ENCODE measurements at regions not wholly inside any gene's neighbourhood (a gene's known extent, or its start where the extent isn't known, plus 50 kb on each side); places are given as distances from the start of the nearest gene placed in this dataset.
"Not testable (repeated sequence)": the region's sequence is repeated elsewhere in the genome, so short reads cannot be mapped to it uniquely, and the experiment has no call there.

DNA sequence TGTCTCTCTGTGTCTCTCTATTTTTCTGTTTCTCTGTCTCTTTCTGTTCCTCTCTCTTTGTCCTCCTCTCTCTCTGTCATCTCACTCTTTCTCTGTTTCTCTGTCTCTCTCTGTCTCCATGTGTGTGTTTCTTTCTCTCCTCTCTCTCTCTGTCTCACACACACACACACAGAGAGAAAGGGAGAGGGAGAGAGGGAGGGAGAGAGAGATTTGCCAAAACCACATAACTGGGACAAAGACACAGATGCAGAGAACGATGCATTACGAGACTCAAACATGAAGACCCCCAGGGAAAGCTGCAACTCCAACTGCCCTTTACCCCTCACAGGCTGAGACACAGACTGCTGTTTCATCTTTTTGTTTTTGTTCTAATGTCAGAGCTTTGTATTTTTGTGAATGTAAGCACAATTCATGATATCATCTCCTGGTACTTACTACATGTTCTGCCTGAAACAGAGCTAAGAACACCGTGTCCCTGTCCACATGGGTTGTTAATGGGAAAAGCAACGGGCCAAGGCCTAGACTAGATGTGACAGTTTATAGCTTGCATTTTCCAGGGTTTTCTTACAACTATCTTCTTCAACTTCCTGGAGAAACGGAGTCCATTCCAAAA, 177.1 kb upstream of the ARID1B start:
- DNase-seq, result no peak

DNA sequence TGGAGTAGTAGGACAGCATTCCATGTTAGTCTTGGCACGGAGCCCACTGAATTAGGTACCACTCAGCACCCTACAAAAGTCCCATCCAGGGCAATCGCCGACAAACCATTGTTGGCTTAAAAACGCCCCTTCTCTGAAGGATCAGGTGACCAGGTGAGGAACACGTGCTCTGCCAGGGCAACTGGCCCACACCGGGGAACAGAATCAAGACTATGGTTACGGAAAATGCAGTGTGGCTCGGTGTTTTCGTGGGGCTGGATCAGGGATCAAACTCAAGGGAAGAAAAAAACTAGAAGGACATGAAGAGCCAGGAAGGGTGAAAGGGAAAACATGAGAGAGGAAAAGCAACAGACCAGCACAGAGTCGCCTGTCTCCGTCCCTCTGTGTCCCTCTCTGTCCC, 177.8 kb upstream of the ARID1B start:
- no peak for DNase-seq

GRCh38 chr6:156598855-156599180, 178.4 kb upstream of the ARID1B start:
- DNase-seq, result no peak

DNA sequence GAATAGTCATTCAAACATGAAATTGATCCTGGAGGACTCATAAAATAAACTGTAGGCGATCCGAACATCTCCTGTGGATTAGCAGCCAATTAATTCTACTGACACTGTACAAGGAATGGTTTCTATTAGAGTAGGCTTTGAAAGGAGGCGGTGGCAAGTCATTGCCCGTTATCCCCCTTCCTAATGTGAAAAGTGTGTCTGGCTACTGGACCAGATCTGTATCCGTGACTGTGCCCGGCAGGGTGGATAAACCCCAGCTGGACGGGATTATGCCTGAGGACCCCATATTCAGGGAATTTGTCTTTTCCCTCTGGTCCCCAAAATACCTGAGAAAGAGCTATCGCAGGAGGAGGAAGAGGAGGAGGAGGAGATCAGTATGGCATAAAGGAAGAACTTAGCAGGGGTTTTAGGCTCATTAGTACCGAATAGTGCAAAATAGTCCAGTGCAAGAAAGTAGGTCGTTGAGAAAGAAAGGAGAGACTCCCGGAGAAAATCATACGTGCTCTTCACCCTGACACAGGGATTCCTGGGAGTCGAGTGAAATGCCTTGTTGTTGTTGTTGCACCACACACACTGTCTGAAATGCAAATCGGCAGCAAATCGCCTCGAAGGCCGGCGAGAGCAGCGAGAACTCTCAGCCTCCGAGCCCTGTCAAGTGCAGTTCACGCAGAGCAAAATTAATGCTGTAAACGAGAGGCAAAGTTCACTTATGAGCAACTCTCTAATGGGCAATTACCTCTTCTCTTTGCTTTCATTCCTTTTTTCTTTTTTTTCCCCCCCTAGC, 178.9 kb upstream of the ARID1B start:
- no peak for DNase-seq

GRCh38 chr6:156597095-156597494, 180.1 kb upstream of the ARID1B start:
- no peak for DNase-seq

DNA sequence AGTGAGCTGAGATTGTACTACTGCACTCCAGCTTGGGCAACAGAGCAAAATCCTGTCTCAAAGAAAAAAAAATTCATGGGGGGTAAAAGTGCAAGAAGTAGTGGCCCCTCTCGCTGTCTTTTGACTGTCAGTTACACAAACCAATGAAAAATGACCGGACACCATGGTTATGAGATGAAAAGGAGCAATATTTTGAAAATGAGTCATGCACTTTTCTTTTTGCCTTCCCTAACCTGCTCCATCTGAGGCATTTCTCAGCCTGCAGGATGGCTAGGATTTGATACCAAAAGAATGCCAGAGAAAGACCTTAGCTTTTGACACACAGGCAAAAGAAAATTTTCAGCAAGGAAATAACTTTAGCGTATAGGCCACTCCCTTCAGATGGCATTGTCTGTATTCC, 181.7 kb upstream of the ARID1B start:
- no peak for DNase-seq

GRCh38 chr6:156593893-156594292, 183.3 kb upstream of the ARID1B start:
- no peak for DNase-seq

GRCh38 chr6:156593127-156593526, 184.1 kb upstream of the ARID1B start:
- no peak for DNase-seq

GRCh38 chr6:156590482-156590881, 186.7 kb upstream of the ARID1B start:
- DNase-seq, result no peak

DNA sequence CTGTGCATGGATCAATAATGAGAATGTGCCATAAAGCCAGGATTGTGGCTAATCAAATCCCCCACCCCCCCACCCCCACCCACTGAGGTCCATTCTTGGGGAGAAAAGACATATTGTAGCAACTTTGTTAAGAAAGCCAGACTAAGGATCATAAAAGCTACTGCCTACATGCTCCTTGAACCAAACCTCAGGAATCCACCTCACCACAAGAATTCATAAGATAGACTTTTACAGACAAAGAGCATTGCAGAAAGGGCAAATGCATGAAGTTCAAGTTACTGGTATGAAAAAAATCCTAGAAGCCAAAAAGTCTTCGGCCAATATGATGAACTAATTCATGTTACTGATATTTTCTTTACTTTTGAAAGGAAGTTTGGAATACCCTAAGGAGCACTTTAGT, 187.9 kb upstream of the ARID1B start:
- DNase-seq, result no peak

DNA sequence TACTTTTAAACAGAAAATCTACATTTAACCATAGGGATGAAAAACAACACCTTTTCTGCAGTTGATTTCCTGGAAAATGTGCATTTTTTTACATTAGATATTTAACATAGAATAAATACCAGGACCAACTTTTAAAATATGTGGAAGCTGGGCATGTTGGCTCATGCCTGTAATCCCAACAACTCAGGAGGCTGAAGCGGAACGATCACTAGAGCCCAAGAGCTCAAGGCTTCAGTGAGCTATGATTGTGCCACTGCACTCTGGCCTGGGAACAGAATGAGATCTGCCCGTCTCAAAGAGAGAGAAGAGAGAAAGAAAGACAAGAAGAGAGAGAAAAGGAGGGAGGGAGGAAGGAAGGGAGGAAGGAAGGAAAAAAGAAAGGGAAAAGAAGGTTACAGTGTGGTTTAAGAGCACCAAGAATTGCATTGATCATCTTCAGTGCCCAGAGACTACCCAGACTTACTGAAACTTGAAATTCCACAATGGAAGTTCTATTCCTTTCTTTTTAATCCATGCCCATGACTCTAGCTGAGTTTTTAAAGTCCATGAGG, 189.4 kb upstream of the ARID1B start:
- DNase-seq, result no peak

GRCh38 chr6:156587071-156587470, 190.1 kb upstream of the ARID1B start:
- no peak for DNase-seq

GRCh38 chr6:156585859-156586258, 191.3 kb upstream of the ARID1B start:
- no peak for DNase-seq

DNA sequence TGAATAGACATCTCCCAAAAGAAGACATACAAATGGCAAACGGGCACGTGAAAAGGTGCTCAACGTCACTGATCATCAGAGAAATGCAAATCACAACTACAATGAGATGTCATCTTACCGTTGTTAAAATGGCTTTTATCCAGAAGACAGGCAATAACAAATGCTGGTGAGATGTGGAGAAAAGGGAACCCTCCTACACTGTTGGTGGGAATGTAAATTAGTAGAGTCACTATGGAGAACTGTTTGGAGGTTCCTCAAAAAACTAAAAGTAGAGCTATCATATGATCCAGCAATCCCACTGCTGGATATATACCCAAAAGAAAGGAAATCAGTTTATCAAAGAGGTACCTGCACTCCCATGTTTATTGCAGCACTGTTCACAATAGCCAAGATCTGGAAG, 193.1 kb upstream of the ARID1B start:
- DNase-seq, result not testable (repeated sequence)

DNA sequence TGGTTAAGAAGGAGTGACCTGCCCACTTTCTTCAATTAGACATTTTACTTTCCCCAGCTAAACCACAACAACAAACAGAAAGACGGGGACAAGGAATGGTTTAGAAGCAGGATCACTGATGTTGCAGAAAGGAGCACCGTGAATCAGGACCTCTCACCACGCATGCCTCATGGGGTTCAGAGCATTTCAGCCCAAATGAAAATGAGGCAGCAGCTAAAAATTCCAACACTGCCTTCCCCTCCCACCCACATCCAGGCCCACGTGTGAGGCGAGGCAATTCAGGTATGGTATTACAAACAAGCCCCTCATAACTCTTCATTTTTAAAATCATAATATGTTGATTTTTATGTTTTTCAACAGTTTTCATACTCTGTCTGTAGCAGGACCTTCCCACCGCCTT, 194.1 kb upstream of the ARID1B start:
- DNase-seq, result no peak

DNA sequence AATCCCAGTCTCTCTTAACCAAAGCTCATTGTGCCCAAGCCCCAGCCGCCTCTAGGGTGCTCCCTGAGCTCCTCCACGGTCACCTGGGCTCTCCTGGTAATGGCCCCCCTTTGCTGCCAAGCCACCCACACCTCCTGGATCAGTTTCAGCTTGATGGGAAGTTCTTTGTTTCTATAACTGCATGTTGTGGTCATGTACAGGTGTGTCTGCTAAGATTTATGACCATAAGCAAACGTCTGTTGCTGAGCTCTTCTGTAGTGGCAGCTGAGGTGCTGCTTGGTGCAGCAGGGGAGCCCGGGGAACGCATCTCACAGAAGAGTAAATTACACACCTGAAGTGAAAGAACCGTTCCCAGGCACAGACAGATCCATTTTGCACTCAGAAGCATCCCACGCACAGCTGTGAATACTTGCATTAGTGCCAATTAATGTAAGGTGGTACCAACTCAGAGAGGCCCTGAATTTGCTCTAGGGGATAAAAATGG, 194.6 kb upstream of the ARID1B start:
- no peak for DNase-seq

- DNase-seq, result no peak
These were observed 197.6 kb upstream of the ARID1B start for GRCh38 chr6:156579564-156579963.

- no peak for DNase-seq
These were observed 199.4 kb upstream of the ARID1B start for GRCh38 chr6:156577749-156578148.

- no peak for DNase-seq
These were observed 201.8 kb upstream of the ARID1B start for GRCh38 chr6:156575361-156575760.

GRCh38 chr6:156564807-156565149, 212.4 kb upstream of the ARID1B start:
- DNase-seq, result no peak

- DNase-seq, result no peak
These were observed 212.9 kb upstream of the ARID1B start for GRCh38 chr6:156564127-156564806.

DNA sequence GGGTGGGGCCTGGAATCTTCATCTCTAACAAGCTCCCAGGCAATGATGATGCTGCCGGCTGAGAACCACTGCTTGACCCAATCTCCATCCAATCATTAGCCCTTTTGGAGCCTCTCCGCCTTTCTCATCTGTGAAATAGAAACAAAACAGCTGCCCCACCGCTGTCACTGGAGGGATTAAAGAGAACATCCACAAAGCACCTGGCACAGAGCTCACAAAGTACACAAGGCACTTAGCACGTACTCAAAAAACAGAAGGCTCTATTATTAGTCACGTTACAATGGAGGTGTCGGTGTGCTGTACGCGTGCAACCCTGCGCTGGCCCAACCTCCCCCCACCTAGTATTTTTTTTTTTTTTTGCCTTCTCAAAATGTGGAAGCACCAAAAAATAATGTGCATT, 213.5 kb upstream of the ARID1B start:
- DNase-seq, result no peak

- DNase-seq, result no peak
These were observed 214.5 kb upstream of the ARID1B start for GRCh38 chr6:156562636-156563035.

DNA sequence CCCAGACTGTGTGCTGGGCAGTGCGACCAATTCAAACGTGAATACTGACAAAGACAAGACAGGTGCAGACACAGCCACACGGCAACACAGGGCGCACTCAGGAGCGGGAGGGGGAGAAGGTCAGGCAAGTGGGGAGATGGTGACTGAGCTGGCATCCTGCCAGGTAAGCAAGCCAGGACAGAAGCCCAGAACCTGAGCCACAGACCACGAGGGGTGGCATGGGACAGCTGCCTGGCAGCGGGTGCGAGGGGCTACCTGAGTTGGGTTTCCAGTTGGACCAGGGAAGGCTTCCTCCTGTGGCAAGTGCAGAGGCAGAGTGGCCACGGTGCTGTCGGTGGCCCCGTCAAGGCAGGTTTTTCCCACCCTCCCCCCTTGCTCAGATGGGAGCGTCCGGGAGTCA, 215.2 kb upstream of the ARID1B start:
- DNase-seq, result no peak

All from SIG-M5 (cell line).